CD4-positive, alpha-beta T cell treated with Interleukin-6 for 4 hours (primary cell): ENCODE measurements at regions not wholly inside any gene's neighbourhood (a gene's known extent, or its start where the extent isn't known, plus 50 kb on each side); places are given as distances from the start of the nearest gene placed in this dataset.
"Not testable (repeated sequence)": the region's sequence is repeated elsewhere in the genome, so short reads cannot be mapped to it uniquely, and the experiment has no call there.

Experiments used
- DNase-seq: peaks from one replicate; pipeline ENCODE4 v3.0.0-alpha.2; 2020; ENCODE audit warnings: mixed read lengths

DNA sequence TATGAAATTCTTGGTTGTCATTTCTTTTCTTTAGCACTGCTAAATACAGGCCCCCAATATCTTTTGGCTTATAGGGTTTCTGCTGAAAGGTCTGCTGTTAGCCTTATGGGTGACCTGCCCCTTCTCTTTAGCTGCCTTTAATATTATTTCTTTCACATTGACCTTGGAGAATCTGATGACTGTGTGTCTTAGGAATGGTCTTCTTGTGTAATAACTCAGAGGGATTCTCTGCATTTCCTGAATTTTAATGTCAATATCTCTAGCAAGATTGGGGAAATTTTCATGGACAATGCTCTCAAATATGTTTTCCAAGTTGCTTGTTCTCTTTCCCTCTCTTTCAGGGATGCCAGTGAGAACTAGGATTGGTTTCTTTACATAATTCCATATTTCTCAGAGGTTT lies 292.4 kb downstream of the SLC7A11 start:
- DNase-seq = no peak

DNA sequence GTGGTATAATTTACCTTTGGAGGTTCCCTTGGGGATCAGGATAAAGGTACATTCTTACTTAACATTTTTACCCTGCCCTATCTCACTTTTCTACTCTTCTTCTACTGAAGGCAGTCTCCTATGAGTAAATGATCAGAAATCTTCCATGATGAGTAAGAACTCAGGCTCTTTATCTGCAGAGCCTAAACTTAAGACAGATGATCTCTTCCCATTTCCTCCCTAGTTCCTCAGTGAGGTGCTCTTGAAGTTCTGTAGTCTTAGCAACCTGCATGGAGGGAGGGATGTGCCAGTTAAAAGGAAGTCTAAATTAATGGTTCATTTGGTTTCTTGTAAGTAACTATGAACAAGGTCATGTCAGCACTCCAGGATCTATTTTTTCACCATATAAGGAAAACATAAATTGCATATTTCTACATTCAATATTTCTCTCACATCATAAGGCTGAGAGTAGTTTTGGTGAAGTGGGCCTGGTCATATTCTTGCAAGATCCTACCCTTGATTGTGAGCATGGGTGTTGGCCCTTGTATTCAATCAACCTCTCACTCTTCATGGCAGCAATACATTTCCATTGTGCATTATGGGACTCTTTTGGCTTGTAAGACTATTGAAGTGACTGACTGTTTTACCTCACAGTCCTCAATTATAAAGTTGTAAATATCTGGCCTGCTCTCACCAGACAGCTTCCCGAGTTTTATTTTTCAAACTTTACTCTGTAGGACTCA lies 295.5 kb downstream of the SLC7A11 start:
- DNase-seq = no peak

- not testable (repeated sequence) for DNase-seq
These were observed 299.3 kb downstream of the SLC7A11 start for GRCh38 chr4:137942815-137943214.

DNA sequence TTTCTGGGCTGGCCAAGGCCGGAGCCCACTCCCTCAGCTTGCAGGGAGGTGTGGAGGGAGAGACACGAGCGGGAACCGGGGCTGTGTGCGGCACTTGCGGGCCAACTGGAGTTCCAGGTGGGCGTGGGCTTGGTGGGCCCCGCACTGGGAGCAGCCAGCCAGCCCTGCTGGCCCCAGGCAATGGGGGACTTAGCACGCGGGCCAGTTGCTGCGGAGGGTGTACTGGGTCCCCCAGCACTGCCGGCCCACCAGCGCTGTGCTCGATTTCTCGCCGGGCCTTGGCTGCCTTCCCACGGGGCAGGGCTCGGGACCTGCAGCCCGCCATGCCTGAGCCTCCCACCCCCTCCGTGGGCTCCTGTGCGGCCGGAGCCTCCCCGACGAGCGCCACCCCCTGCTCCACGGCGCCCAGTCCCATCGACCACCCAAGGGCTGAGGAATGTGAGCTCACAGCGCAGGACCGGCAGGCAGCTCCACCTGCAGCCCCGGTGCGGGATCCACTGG lies 300.1 kb downstream of the SLC7A11 start:
- DNase-seq = not testable (repeated sequence)

DNA sequence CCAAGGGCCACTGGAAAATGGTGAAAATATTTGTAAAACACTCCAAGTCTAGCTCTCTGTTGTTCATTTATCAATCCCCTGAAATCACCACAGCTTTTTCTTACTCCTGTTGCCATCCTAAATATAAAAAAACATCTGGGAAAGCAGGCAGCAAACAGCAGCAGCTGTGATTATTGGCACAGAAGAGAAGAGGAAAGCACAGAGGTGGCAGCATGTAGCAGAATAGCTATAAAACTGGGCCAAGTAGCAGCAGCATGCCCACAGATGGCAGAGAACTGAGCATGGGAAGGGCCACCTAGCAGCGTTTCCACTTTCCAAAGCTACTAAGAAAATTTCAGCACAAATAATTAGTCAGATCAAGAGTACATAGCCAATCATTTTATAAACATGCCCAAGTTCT lies 307.2 kb downstream of the SLC7A11 start:
- no peak for DNase-seq

DNA sequence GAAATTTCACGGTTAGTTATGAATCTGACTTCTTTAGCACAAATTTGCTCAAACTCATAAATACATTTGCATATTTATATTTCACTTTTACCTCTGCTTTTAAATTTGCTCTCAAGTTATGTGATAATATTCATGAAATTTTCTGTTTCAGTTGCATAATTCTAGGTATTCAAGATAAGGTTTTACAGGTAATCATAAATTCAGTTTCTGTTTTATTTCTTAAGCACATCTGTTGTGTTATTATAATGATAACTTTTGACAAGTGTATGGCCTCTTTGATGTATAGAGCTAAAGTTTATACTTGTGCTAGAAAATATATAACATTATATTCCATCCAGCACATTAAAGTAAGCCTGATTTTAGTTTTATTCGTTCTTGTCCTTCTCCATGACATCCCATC lies 308.1 kb downstream of the SLC7A11 start:
- DNase-seq = no peak

DNA sequence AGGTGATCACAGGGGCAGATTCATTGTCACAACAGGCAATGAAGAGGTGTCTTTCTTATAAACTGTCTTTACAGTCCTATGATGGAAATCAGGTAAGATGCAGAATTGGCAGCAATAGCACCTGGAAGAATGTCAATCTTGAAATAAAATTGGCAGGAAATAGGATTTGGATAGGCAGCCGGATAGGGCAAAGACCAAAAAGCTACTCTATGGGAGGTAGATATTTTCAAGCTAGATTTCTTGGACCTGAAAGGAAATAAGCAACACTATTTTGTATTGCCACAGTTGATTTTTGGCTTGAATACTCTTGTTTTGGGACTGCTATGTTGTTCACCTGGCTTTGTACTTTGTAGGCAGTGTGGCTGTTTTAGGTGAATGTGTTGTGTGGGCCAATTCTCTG lies 314.2 kb downstream of the SLC7A11 start:
- no peak for DNase-seq

DNA sequence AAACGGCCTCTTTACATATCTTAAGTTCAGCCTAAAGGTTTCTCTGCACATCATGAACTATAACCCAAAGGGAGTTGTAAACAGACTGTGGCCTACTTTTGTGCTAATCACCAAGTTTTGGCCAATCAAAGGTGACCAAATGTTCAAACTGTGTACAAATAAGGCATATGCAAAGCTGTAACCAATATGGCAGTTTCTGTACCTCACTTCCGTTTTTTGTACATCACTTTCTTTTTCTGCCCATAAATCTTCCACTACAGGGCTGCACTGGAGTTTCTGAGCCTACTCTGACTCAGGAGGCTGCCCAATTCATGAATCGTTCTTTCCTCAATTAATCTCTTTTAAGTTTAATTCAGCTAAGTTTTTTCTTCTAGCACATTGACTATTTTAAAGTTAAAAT lies 318.7 kb downstream of the SLC7A11 start:
- DNase-seq = no peak

DNA sequence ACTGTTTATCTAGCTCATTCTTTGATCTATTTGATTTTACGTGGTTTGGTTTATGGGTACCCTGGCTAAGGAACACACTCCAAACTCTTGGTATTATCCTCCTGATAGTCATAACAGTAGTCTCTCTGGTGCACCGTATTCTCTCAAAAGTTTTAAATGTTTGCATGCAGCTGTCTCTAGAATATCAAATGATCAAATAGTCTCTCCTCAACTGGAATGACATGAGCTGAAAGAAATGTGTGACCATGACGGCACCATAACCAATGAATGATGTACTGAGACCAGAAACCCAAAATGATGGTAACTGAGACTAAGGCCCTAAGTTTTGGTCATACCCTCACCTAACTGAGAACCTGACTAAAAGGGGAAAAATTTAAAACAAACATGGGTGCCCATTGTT lies 319.4 kb downstream of the SLC7A11 start:
- DNase-seq = no peak

DNA sequence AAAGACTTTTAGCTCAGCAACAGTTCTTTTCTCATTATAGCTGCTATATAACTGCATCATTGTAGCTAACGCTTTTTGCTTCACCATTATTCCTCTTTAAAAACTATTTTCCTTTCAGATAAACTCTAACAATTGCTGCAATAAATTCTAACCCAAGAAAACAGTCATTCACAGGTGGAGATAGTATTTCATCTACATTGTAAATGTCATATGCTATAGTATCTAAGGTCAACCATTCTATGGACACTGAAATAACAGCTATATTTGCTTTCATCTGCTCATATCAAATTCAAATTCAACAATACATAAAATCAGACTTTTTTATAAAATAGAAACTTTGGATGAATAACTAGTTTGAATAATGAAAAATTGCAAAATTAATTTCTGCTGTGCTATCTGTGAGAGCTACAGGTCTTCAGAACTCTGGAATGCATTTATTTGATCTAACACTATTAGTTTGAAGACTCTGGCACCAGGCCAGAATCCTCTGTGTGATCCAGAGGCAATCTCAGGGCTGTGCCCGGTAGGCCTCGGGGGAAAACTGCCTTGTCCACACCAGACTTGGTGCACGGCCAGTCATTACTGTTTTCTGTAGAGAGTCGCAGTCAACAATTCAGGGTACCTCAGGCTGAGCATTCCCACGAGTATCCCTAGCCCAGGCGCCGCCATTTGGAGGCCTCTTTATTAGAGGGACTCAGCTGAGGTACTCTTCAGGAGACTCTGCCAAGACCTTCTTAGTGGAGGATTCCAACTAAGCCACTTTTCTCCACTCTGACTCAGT lies 332.4 kb downstream of the SLC7A11 start:
- DNase-seq = no peak

DNA sequence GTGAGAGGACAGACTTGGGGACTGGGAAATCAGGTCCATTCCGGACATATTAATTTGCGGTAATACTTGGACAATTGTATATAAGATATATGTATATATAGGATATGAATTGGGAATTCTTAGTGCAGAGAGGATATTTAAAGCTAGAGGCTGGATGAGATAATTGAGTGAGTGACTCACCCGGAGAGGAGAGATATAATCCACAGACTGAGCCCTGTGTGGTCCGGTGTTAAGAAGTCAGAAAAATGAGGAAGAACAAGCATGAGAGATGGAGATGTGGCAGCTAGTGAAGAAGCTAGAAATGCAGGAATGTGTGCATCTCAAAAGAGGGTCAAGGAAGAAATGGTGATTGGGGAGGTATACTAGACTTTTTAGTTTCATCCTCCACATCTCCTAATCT lies 336.2 kb downstream of the SLC7A11 start:
- no peak for DNase-seq

DNA sequence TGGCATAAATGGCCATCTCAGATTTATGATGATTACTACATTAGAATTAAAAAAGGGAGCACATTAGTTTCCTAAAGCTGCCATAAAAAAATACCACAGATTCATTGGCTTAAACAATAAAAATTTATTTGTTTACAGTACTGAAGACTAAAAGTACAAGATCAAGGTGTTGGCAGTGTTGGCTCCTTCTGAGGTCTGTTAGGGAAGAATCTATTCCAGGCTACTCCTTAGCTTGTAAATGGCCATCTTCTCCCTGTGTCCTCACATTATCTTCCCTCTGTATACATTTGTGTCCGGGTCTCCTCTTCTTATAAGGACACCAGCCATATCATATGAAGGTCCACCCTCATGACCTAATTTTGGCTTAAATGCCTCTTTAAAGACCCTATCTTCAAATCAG lies 341.0 kb downstream of the SLC7A11 start:
- no peak for DNase-seq

DNA sequence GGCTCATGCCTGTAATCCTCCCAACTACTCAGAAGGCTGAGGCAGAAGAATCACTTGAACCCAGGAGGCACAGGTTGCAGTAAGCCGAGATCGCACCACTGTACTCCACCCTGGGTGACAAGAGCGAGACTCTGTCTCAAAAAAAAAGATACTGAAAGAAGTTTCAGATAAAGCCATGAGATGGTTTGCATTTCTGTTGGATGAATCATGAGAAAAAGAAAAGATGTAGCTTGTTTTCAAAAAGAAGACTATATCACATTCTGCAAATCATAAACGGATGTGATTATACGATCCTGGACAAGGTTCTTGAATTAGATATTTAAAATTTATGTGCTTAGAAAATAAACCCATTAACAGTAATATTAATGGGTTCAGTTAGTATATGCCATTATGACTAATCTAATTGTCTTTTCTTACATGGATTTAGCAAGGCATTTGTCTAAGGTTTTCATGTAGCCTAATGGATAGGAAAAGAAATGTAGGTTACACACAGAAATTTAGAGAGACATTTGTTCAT lies 345.9 kb downstream of the SLC7A11 start:
- no peak for DNase-seq

DNA sequence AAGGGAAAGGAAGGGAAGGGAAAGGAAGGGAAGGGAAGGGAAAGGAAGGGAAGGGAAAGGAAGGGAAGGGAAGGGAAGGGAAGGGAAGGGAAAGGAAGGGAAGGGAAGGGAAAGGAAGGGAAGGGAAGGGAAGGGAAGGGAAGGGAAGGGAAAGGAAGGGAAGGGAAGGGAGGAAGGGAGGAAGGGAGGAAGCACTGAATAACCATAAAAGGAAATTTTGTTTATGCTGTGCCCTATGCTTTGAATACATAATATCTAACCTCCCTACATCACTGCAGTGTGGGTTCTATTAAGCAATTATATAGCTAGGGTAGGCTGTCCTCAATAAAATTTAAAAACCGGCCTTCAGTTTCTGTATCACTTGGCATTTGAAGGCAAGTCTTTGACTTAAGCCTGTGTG lies 346.6 kb downstream of the SLC7A11 start:
- DNase-seq = not testable (repeated sequence)

- DNase-seq = no peak
These were observed 350.0 kb downstream of the SLC7A11 start for GRCh38 chr4:137892134-137892533.

DNA sequence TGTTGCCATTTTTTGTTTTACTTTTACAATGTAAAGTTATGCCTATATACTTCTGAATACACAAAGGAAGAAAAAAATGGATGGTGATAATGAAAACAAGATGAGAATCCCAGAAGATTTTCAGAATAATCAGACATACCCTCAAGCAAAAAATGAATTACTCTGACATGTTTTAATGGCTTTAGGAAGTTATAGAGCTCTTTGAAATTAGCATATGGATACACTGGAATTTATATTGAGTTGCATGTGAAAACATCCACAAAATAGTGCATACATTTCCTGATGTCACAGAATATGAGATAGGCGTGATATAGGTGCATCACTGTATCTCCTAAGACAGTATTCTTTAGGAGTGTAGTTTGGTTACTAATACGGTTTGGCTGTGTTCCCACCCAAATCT lies 351.3 kb downstream of the SLC7A11 start:
- no peak for DNase-seq

- no peak for DNase-seq
These were observed 349.3 kb upstream of the PCDH18 start for GRCh38 chr4:137881641-137882040.

GRCh38 chr4:137868067-137868466 lies 335.8 kb upstream of the PCDH18 start:
- DNase-seq = not testable (repeated sequence)

- no peak for DNase-seq
These were observed 334.4 kb upstream of the PCDH18 start for GRCh38 chr4:137866671-137867070.

DNA sequence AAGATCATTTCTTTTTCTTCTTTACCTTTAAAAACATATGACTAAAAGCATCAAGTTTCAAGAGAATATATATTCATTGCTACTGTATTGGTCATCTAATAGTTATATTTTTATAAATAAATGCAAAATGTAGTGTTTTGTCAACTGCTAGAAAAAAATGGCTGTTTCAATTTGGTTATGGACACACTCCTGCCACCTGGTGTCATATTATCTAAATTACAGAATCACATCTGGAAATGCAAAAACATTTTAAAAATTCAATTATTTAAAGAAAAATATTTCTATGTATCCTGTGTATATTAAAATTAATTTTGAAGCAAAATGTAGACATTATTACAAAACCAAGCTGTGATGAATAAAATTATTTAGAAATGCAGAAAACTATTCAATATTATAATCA lies 329.4 kb upstream of the PCDH18 start:
- no peak for DNase-seq

DNA sequence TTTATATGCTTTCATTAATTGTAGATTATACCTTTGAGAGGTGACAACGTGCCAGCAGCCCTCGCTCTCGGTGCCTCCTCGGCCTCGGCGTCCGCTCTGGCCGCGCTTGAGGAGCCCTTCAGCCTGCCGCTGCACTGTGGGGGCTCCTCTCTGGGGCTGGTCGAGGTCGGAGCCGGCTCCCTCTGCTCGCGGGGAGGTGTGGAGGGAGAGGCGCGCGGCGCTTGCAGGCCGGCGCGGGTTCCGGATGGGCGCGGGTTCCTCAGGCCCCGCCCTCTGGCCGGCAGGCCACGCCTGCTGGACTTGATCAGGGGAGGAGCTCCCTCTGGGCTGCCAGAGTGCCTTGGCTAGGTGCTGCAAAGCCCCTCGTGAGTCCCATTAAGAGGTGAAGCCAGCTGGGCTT lies 321.1 kb upstream of the PCDH18 start:
- no peak for DNase-seq

GRCh38 chr4:137852326-137852725 lies 320.0 kb upstream of the PCDH18 start:
- DNase-seq = no peak

DNA sequence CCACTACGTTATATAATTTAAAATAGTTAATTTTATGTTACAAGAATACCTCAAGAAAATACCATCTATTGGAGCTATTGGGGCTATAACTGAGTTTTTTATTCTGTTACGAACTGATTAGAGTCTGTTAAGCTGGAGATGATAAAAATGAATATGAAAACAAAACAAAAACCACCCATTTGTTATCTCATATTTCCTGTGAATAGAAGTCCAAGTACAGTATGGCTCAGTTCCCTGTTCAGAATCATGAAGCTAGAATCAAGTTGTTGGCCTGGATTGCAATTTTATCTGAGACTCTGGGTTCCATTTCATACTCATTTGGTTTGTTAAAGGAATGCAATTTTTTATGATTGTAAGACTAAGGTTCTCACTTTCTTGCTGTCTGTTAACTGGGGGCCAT lies 319.1 kb upstream of the PCDH18 start:
- DNase-seq = no peak

DNA sequence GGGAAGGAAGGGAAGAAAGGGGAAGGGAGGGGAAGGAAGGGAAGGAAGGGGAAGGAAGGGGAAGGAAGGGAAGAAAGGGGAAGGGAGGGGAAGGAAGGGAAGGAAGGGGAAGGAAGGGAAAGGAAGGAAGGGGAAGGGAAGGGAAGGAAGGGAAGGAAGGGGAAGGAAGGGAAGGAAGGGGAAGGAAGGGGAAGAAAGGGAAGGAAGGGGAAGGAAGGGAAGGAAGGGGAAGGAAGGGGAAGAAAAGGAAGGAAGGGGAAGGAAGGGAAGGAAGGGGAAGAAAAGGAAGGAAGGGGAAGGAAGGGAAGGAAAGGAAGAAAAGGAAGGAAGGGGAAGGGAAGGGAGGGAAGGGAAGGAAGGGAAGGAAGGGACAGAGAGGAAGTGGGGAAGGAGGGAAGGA lies 295.7 kb upstream of the PCDH18 start:
- DNase-seq = not testable (repeated sequence)
